HFF-Myc (cell line): ENCODE measurements at regions not wholly inside any gene's neighbourhood (a gene's known extent, or its start where the extent isn't known, plus 50 kb on each side); places are given as distances from the start of the nearest gene placed in this dataset.
A peak's percentile ranks its signal among the peaks of the same experiment; 100 is the strongest.

Experiments used
- DNase-seq: peaks from one replicate; pipeline ENCODE4 v3.0.0-alpha.2; 2011; ENCODE audit warnings: low read depth; ENCODE audit errors: extremely low read depth
- H3K4me3 ChIP-seq: replicated peaks from 2 replicates; pipeline ENCODE4 v1.5.1; 2011; ENCODE audit warnings: low read depth, mild to moderate bottlenecking, control low read depth, low read length
- CTCF ChIP-seq: IDR thresholded peaks from 2 replicates; pipeline ENCODE4 v1.5.1; 2012; ENCODE audit warnings: mild to moderate bottlenecking, low read depth, low read length, control low read depth; ENCODE audit errors: missing control alignments

- DNase-seq, result no peak
- no peak overlapping the region for H3K4me3 ChIP-seq
- no peak for TF ChIP-seq CTCF
These were observed 389.3 kb downstream of the SUCLA2 start for GRCh38 chr13:47611664-47612288.

- H3K4me3 ChIP-seq, result no peak overlapping the region
- no peak for TF ChIP-seq CTCF
These were observed 390.4 kb downstream of the SUCLA2 start for GRCh38 chr13:47610687-47611086.

GRCh38 chr13:47603365-47603764 lies 397.7 kb downstream of the SUCLA2 start:
- TF ChIP-seq CTCF, result no peak
- DNase-seq, result no peak
- H3K4me3 ChIP-seq, result no peak overlapping the region

More at GRCh38 chr13:47610687-47611086, 390.4 kb downstream of the SUCLA2 start:
- no peak for DNase-seq

GRCh38 chr13:47598340-47598911 lies 402.6 kb downstream of the SUCLA2 start:
- H3K4me3 ChIP-seq, result no peak overlapping the region
- DNase-seq, result no peak
- TF ChIP-seq CTCF, result peak; percentile 10

- no peak for DNase-seq
- peak; percentile 26 for TF ChIP-seq CTCF
- no peak overlapping the region for H3K4me3 ChIP-seq
These were observed 406.2 kb downstream of the SUCLA2 start for GRCh38 chr13:47594833-47595232.

- no peak for DNase-seq
- no peak for TF ChIP-seq CTCF
- H3K4me3 ChIP-seq, result no peak overlapping the region
These were observed 408.8 kb downstream of the SUCLA2 start for GRCh38 chr13:47592256-47592655.
